Calu3 (cell line): ENCODE measurements at regions not wholly inside any gene's neighbourhood (a gene's known extent, or its start where the extent isn't known, plus 50 kb on each side); places are given as distances from the start of the nearest gene placed in this dataset.

Experiments used
- BruUV-seq: library from RNA; stranded (reverse); fragments of 400-500 nt; replicated peaks from 2 replicates; lab custom pipeline; 2021; lab: Mats Ljungman, UMichigan
- CTCF ChIA-PET: fragments of 300-600 bp; sonication (Branson Sonifier 250); formaldehyde crosslinking; loops from one replicate; lab custom pipeline; 2022; ENCODE audit warnings: antibody characterized with exemption; lab: Charles Lee
- DNase-seq: peaks from one replicate; pipeline ENCODE4 v3.0.0; 2022
- H3K27ac Mint-ChIP-seq: one replicate; pipeline ENCODE4 v1.8.0; 2022; ENCODE audit warnings: mixed read lengths; ENCODE audit not compliant: unreplicated experiment
- H3K27me3 Mint-ChIP-seq: one replicate; pipeline ENCODE4 v1.8.0; 2022; ENCODE audit warnings: mixed read lengths; ENCODE audit not compliant: unreplicated experiment
- H3K36me3 Mint-ChIP-seq: one replicate; pipeline ENCODE4 v1.8.0; 2022; ENCODE audit warnings: mild to moderate bottlenecking, moderate library complexity, mixed read lengths; ENCODE audit not compliant: insufficient read depth, unreplicated experiment
- H3K4me1 Mint-ChIP-seq: one replicate; pipeline ENCODE4 v1.8.0; 2022; ENCODE audit warnings: mild to moderate bottlenecking, low read depth, mixed read lengths; ENCODE audit not compliant: unreplicated experiment
- H3K4me3 Mint-ChIP-seq: one replicate; pipeline ENCODE4 v1.8.0; 2022; ENCODE audit warnings: mild to moderate bottlenecking, low read depth, moderate library complexity, mixed read lengths; ENCODE audit not compliant: unreplicated experiment
- H3K9me3 Mint-ChIP-seq: one replicate; pipeline ENCODE4 v1.8.0; 2022; ENCODE audit warnings: low read depth, mixed read lengths; ENCODE audit not compliant: unreplicated experiment
- intact Hi-C: fragments of 100-400 bp; cut with micrococcal nuclease; formaldehyde crosslinking; loops from one replicate; pipeline ENCODE4 v1.10.0; 2022; ENCODE audit not compliant: unreplicated experiment
- TF ChIP-seq, protein P1 (sequence below): fragments of 200-600 bp; IDR thresholded peaks from one replicate; pipeline ENCODE4 v1.8.0; 2022; ENCODE audit warnings: antibody characterized with exemption; ENCODE audit not compliant: unreplicated experiment

DNA sequence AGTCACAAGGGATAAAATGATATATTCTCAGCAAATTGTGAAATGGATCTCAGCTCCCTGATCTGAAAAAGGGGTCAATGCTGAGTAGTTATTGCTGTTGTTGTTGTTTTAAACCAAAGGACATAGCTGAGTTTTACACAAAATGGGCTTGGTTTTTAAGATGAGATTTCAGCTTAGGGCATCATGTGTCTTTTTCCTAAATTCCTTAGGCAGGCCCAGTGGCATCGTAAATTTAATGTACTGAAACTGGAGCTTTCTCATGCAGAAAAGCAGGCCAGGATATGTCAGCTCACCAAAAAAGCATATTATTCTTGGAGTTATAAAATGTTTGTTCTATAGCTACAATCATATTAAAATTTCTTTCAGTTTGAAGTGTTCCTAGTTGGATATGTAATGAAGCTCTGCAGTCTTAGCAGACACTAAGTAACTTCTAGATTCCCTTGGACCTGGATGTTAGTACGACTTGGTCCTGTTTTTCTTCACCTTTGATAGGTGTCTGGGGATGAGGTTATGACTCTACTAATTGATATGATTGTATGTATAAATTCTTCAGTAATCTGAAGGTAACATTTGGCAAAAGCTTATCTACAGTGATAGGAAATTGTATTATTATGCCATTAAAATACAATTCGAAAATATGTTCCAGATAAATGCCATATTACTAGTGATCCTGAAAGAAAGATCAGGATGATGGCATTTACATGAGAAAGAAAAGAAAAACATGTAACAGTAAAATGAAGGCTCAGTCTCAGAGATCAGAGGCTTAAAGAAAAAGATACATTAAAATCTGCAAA lies 663.3 kb downstream of the RFPL4B start:
- CTCF ChIA-PET, result no interaction called here
- no TSS peak for BruUV-seq
- TF ChIP-seq, protein P1, sequence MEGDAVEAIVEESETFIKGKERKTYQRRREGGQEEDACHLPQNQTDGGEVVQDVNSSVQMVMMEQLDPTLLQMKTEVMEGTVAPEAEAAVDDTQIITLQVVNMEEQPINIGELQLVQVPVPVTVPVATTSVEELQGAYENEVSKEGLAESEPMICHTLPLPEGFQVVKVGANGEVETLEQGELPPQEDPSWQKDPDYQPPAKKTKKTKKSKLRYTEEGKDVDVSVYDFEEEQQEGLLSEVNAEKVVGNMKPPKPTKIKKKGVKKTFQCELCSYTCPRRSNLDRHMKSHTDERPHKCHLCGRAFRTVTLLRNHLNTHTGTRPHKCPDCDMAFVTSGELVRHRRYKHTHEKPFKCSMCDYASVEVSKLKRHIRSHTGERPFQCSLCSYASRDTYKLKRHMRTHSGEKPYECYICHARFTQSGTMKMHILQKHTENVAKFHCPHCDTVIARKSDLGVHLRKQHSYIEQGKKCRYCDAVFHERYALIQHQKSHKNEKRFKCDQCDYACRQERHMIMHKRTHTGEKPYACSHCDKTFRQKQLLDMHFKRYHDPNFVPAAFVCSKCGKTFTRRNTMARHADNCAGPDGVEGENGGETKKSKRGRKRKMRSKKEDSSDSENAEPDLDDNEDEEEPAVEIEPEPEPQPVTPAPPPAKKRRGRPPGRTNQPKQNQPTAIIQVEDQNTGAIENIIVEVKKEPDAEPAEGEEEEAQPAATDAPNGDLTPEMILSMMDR, result no peak

DNA sequence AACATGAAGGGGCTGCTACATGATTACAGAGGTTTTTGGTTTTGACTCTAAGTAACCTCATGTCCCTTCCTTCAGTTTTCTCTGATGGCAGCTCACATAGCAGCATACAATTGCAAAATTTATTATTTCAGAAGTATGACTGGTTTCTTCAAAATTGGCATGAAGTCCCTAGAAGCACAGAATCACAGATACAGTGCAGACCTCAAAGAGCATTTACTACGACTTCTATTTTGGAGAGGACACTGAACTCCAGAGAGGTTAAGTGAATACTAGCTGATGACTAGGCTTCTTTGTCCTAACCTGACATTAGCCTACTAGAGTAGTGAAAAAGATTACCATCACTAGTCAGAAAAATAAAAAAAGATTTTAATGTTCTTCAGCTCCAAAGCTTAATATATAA lies 664.3 kb downstream of the RFPL4B start:
- TF ChIP-seq, protein P1, result no peak
- Mint-ChIP-seq H3K27me3 (no peaks in the 10 kb centered on the region), H3K4me3 (no peak overlapping the region), H3K27ac (no peak overlapping the region), H3K4me1 (no peaks in the 10 kb centered on the region), H3K9me3 (no peaks in the 10 kb centered on the region), H3K36me3 (no peaks in the 10 kb centered on the region)
- no peak for DNase-seq
- no TSS peak for BruUV-seq
- intact Hi-C loops, result no loop called here
- CTCF ChIA-PET, result no interaction called here

More for the DNA sequence above, 663.3 kb downstream of the RFPL4B start:
- intact Hi-C loops, result no loop called here
- Mint-ChIP-seq H3K4me3 (no peak overlapping the region), H3K27me3 (no peaks in the 10 kb centered on the region), H3K4me1 (no peaks in the 10 kb centered on the region), H3K36me3 (no peaks in the 10 kb centered on the region), H3K27ac (no peak overlapping the region), H3K9me3 (no peaks in the 10 kb centered on the region)
- DNase-seq, result no peak

GRCh38 chr6:113011801-113012200 lies 664.7 kb downstream of the RFPL4B start:
- CTCF ChIA-PET, result interaction anchor here (0.6 kb wide), 1 partner anchor 885 kb away, joined by 3 read pairs; no protein-coding TSS in a partner anchor
- BruUV-seq, result no TSS peak
- no peaks in the 10 kb centered on the region for H3K4me1 Mint-ChIP-seq
- no peak for DNase-seq
- H3K27ac Mint-ChIP-seq, result no peak overlapping the region
- H3K27me3 Mint-ChIP-seq, result no peaks in the 10 kb centered on the region
- TF ChIP-seq, protein P1, result no peak
- intact Hi-C loops, result no loop called here
- H3K36me3 Mint-ChIP-seq, result no peaks in the 10 kb centered on the region
- H3K4me3 Mint-ChIP-seq, result no peak overlapping the region
- H3K9me3 Mint-ChIP-seq, result no peaks in the 10 kb centered on the region

- DNase-seq, result no peak
- H3K27me3 Mint-ChIP-seq, result no peaks in the 10 kb centered on the region
- BruUV-seq, result no TSS peak
- H3K9me3 Mint-ChIP-seq, result no peaks in the 10 kb centered on the region
- intact Hi-C loops, result no loop called here
- H3K4me3 Mint-ChIP-seq, result no peak overlapping the region
- TF ChIP-seq, protein P1, result no peak
- H3K27ac Mint-ChIP-seq, result no peak overlapping the region
- H3K4me1 Mint-ChIP-seq, result no peaks in the 10 kb centered on the region
- H3K36me3 Mint-ChIP-seq, result no peaks in the 10 kb centered on the region
- CTCF ChIA-PET, result no interaction called here
Measured at GRCh38 chr6:113015249-113015648, 668.1 kb downstream of the RFPL4B start.
